SJSA1 (cell line): ENCODE measurements at regions not wholly inside any gene's neighbourhood (a gene's known extent, or its start where the extent isn't known, plus 50 kb on each side); places are given as distances from the start of the nearest gene placed in this dataset.

Experiments
- DNase-seq, 2 experiments: peaks; one replicate each; pipeline ENCODE4 v3.0.0-alpha.2; 2015 to 2020; ENCODE audit warnings: low spot score in 2 of 2, low read depth in 1 of 2
- H3K27ac ChIP-seq: fragments of 250-450 bp; sonication (Bioruptor Pico); 2 replicates; pipeline ENCODE4 v1.5.1; 2020; ENCODE audit warnings: mild to moderate bottlenecking, moderate library complexity
- H3K27me3 ChIP-seq: fragments of 250-450 bp; sonication (Bioruptor Pico); replicated peaks from 2 replicates; pipeline ENCODE4 v1.5.1; 2020; ENCODE audit warnings: mild to moderate bottlenecking, moderate library complexity
- H3K36me3 ChIP-seq: fragments of 250-450 bp; sonication (Bioruptor Pico); 2 replicates; pipeline ENCODE4 v1.5.1; 2020; ENCODE audit warnings: mild to moderate bottlenecking
- H3K4me1 ChIP-seq: fragments of 250-450 bp; sonication (Bioruptor Pico); replicated peaks from 2 replicates; pipeline ENCODE4 v1.6.1; 2021; ENCODE audit warnings: mild to moderate bottlenecking
- H3K4me3 ChIP-seq: fragments of 250-450 bp; sonication (Bioruptor Pico); 2 replicates; pipeline ENCODE4 v1.5.1; 2020; ENCODE audit warnings: mild to moderate bottlenecking
- H3K9me3 ChIP-seq: fragments of 250-450 bp; sonication (Bioruptor Pico); replicated peaks from 2 replicates; pipeline ENCODE4 v1.5.1; 2020; ENCODE audit warnings: mild to moderate bottlenecking

DNA sequence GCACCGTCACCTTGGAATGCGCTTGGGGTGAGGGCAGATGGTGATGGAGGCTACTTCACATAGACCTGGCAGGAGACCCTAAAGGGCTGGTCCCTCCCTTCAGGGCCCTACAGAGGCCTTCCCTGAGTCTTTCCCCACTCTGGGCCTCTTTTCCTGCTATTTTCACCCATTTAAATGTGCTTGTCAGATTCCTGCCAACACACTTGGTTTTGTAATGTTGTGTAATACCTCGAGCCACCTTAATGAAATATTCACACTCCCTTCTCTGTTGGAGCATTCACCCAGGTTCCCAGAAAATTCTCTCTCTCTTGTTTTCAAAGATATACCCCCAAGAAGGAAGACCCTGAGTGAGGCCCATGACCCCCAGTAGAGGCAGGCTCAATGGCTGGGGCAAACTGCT, 456.6 kb upstream of the DYNLRB2 start:
- Histone ChIP-seq H3K27me3 (no peaks in the 10 kb centered on the region), H3K9me3 (no peaks in the 10 kb centered on the region), H3K4me1 (no peaks in the 10 kb centered on the region), H3K27ac (no peak overlapping the region), H3K4me3 (no peak overlapping the region), H3K36me3 (no peaks in the 10 kb centered on the region)
- no peak for DNase-seq

DNA sequence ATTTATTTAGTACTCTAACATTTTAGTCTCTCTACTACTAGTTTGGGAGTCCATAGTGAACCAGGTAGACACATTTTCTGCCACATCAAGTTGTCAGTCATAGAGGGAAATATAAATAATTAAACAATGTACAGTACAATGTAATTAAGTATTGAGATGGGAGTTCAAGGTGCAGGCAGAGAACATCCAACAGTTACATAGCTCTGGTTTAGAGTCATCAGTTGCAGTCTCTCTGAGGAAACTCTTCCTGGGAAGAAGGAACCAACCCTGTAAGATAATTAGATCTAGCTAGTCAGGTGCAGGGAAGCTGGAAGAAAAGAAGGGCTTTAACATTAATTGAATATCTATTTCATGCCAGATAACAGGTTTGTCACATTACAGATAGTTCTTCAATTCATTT, 457.9 kb upstream of the DYNLRB2 start:
- Histone ChIP-seq H3K36me3 (no peaks in the 10 kb centered on the region), H3K4me3 (no peak overlapping the region), H3K27me3 (no peaks in the 10 kb centered on the region), H3K4me1 (no peaks in the 10 kb centered on the region), H3K27ac (no peak overlapping the region), H3K9me3 (no peaks in the 10 kb centered on the region)
- no peak for DNase-seq

DNA sequence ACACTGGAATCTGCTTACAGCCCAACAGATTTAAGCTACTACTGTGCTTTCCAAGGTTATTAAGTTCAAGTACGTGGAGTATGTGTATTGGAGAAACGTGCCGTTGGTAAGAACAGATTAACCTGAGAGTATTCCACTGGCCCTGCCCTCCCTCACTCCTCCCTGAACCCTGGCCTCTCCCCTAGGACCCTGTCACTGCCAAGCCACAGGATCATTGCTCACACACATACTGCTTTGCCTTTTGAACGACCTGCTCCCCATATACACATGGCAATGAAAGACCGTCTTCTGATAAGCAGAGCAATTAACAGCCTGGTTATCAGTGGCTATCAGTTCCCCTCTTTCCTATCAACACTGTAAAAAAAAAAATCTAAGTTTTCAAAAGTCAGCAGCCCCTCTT, 458.9 kb upstream of the DYNLRB2 start:
- no peaks in the 10 kb centered on the region for H3K9me3 ChIP-seq
- H3K27me3 ChIP-seq, result no peaks in the 10 kb centered on the region
- H3K36me3 ChIP-seq, result no peaks in the 10 kb centered on the region
- H3K4me1 ChIP-seq, result no peaks in the 10 kb centered on the region
- DNase-seq, result no peak
- no peak overlapping the region for H3K27ac ChIP-seq
- no peak overlapping the region for H3K4me3 ChIP-seq

DNA sequence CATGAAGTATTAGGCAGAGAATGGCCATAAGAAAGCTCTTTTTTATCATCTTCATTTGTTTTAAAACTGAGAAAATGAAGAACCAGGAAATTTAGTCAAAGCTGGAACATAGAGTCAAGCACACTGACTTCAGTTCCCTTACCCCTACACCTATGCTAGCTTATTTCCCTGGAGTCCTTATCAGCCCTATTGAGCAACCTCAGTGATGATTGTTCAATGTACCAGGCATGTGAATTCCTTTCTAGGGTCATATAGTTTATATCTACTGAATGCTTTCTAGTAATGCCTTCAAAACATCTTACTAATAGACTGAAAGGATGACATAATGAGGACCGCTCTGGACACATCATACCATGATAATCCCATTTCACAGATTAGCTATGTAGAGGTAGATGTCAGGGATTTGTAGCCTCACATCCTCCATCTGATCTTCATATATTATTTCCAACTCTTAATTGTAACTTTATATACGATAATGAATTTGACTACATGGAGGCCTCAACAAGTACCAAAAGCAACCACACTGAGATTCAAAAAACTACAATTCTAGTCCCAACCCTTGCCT, 460.4 kb upstream of the DYNLRB2 start:
- no peaks in the 10 kb centered on the region for H3K36me3 ChIP-seq
- no peak for DNase-seq
- H3K4me3 ChIP-seq, result no peak overlapping the region
- no peaks in the 10 kb centered on the region for H3K4me1 ChIP-seq
- no peaks in the 10 kb centered on the region for H3K27me3 ChIP-seq
- H3K27ac ChIP-seq, result no peak overlapping the region
- no peaks in the 10 kb centered on the region for H3K9me3 ChIP-seq

DNA sequence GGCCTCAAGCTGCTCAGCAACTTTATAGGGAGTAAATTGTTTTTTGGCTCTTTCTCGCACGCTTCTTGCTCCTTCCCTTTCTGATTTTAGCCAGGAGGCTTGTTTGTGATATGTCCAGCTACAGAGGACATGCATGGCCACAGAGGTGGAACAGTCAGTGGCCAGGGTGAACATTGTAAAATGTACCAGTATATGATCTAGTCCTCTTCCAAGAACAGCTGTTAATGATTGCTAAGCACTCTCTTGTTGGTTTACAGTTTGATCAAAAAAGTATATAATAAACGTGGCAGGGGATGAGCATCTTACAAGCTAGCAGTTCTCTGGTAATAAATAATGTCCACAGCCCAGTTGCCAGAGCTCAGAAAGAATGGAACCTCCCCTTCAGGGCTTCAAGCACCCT, 461.7 kb upstream of the DYNLRB2 start:
- H3K27ac ChIP-seq, result no peak overlapping the region
- H3K9me3 ChIP-seq, result no peaks in the 10 kb centered on the region
- H3K4me3 ChIP-seq, result no peak overlapping the region
- no peaks in the 10 kb centered on the region for H3K27me3 ChIP-seq
- no peak for DNase-seq
- no peaks in the 10 kb centered on the region for H3K36me3 ChIP-seq
- H3K4me1 ChIP-seq, result no peaks in the 10 kb centered on the region

DNA sequence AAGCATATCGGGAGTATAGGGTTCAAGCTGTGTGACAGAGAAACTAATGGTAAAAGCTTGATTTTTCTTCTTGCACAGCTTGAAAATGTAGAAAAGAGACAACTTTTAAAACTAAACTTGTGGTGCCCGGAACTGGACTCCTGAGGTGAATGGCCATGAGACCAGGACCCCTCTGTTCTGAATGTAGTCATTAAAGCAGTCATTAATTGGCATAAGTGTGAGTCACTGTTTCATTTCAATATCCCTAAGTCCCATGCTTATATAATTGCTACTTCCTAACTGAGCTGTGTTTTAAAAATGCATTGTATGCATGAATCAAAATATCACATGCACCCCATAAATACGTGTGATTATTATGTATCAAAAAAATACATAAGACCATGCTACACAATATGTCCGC, 463.1 kb upstream of the DYNLRB2 start:
- H3K27me3 ChIP-seq, result no peaks in the 10 kb centered on the region
- DNase-seq, result no peak
- H3K36me3 ChIP-seq, result no peaks in the 10 kb centered on the region
- no peaks in the 10 kb centered on the region for H3K4me1 ChIP-seq
- H3K9me3 ChIP-seq, result no peaks in the 10 kb centered on the region
- H3K27ac ChIP-seq, result no peak overlapping the region
- H3K4me3 ChIP-seq, result no peak overlapping the region

DNA sequence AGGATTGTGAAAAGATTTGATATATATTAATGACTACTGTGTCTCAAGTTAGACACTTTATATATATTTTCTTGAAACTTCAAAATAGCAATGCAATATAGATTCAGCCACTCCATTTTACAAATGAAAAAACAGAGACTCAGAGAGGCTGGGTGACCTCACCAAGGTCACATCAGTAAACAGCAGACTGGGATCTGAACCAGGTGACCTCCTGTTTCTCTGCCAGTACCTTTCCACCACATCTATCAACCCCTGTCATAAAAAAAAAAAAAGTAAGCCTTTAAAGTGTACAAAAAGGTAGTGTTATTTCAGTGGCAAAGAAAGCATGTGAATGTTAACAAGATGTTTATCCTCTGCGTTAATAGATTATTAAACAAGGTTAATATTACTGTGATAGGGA, 466.5 kb upstream of the DYNLRB2 start:
- no peaks in the 10 kb centered on the region for H3K27me3 ChIP-seq
- H3K27ac ChIP-seq, result no peak overlapping the region
- H3K36me3 ChIP-seq, result no peaks in the 10 kb centered on the region
- no peak overlapping the region for H3K4me3 ChIP-seq
- H3K4me1 ChIP-seq, result no peaks in the 10 kb centered on the region
- no peak for DNase-seq
- H3K9me3 ChIP-seq, result no peaks in the 10 kb centered on the region; the same call in 1 of the 2 replicates

DNA sequence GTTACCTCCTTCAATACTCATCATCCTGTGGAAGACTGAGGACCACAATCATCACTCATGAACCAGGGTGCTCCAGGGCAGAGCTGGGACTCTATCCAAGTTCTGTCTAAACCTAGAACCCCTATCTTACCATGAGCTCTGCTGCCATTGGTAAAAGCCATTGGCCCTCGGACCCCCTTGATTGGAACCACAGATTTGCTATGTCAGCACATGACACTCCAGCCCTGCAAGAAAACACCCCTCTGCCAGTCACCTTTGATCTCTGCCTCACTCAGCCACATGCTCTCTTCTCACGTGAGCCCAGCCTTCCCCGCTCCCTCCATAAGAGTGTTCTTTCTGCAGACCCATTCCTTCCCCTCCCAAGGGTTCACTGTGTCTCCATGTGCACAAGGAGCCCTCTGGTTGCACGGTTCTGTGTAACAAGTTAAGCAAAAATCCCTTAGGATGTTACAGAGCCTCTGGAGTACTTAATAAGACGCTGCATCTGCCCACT, 468.8 kb upstream of the DYNLRB2 start:
- no peaks in the 10 kb centered on the region; the same call in 1 of the 2 replicates for H3K9me3 ChIP-seq
- H3K27me3 ChIP-seq, result no peaks in the 10 kb centered on the region
- no peak for DNase-seq
- no peak overlapping the region for H3K4me3 ChIP-seq
- no peaks in the 10 kb centered on the region for H3K4me1 ChIP-seq
- no peak overlapping the region for H3K27ac ChIP-seq
- no peaks in the 10 kb centered on the region for H3K36me3 ChIP-seq

DNA sequence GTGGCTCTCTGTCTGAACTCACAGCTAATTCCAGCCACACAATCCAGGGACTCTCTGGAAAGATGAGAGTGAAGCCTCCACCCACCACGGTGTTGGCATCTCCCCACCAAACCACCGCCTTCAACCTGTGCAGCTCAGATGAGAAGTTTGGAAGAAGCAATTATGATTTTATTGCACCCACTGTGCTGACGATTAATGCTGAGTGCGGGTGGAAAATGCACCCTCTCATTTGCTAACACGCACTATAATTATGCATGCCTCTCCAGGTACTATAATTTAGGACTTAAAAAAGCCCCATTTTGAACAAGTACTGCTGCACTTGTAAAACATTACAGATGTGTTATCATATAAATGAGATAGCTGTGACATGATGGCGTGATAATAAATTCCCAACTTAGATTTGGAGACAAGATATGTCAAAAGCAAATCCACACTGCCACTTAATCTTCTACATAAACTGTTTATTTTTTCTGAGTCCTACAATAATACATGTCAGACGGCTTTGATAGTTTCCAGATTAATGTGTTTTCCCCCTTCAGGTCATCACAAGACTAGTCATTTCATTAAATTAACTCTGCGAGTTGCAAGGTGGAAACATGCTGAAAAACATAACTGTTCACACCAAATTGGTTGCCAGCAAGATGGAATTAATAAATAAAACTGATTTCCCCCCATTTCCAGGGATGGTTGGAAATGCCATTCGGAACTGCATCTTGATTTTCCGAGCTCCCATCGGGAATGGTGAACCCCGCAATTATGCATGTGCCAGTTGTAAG, 466.5 kb upstream of the MAF start:
- no peak overlapping the region for H3K4me3 ChIP-seq
- no peaks in the 10 kb centered on the region; the same call in 1 of the 2 replicates for H3K9me3 ChIP-seq
- DNase-seq, result no peak
- H3K4me1 ChIP-seq, result no peaks in the 10 kb centered on the region; the same call in 1 of the 2 replicates
- H3K27me3 ChIP-seq, result no peaks in the 10 kb centered on the region
- no peak overlapping the region for H3K27ac ChIP-seq
- no peaks in the 10 kb centered on the region for H3K36me3 ChIP-seq

DNA sequence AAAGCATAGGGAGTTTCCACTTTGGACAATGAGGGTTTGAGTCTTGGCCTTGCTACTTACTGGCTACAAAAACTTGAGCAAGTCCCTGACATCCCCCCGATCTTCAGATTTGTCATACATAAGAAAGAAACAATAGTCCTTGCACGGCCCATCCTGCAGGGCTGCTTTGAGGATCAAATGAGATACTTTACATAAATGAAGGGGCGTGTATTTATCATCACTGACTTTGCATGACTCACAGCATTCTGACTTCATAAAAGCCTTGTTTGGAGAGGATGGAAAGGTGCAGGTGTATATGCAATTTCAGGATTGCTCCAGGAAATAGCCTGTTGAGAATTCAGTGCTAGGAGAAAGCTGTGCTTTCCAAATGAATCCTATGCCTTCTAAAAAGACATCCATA, 465.0 kb upstream of the MAF start:
- Histone ChIP-seq H3K36me3 (no peaks in the 10 kb centered on the region), H3K27ac (no peak overlapping the region), H3K4me1 (no peaks in the 10 kb centered on the region; the same call in 1 of the 2 replicates), H3K9me3 (no peaks in the 10 kb centered on the region; the same call in 1 of the 2 replicates), H3K27me3 (no peaks in the 10 kb centered on the region), H3K4me3 (no peak overlapping the region)
- no peak for DNase-seq

DNA sequence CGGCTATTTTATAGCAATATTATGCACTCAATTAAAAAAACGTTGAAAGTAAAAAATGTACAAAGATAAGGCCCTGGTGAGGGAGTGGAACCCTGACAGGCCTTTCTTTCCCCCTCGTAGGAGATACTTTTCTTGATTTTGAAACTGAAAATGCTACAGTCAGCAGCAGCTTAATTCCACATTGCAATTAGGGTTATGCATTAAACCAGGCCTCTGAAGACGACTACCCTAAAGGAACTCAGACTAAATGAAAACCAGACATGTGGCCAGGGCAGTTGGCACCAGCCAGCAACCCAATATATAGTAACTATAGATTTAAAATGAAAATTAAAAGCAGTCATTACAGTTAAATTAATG, 463.2 kb upstream of the MAF start:
- H3K27me3 ChIP-seq, result no peaks in the 10 kb centered on the region
- no peak overlapping the region for H3K27ac ChIP-seq
- no peaks in the 10 kb centered on the region for H3K36me3 ChIP-seq
- DNase-seq, result no peak
- H3K4me1 ChIP-seq, result no peaks in the 10 kb centered on the region; the same call in 1 of the 2 replicates
- no peaks in the 10 kb centered on the region for H3K9me3 ChIP-seq
- no peak overlapping the region for H3K4me3 ChIP-seq

DNA sequence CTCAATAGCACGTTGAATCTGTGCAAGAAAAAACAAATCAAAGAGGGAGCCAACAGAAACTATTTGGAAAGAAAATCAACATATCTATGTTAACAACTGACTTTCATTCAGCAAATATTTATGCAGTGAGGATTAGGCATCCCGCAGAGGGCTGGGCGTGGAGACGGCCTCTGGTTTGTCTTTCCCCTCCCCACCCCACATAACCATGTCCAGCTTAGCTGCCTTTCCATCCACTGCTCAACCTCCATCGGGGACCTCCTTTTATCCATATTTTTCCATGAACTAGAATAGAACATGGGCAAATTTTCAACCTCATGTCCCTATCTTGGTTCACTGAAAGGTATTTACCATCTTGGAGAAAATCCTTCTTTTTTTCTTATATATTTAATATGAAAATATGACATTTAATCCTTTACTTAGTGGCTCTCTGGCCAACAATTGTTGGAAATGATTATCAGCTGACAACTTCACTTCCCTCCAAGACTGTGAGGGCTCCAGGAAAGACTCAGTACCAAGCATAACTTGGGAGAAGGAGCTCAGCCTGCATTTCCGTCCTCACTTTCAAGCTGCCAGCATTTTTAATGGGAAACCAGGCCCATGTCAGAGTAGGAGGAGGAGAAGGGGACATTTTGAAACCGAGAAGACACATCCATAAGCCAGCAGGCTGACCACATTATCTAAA, 462.6 kb upstream of the MAF start:
- Histone ChIP-seq H3K4me1 (no peaks in the 10 kb centered on the region; the same call in 1 of the 2 replicates), H3K4me3 (no peak overlapping the region), H3K27me3 (no peaks in the 10 kb centered on the region), H3K36me3 (no peaks in the 10 kb centered on the region), H3K9me3 (no peaks in the 10 kb centered on the region), H3K27ac (no peak overlapping the region)
- peak in 1 of 2 experiments; percentile 11 for DNase-seq

DNA sequence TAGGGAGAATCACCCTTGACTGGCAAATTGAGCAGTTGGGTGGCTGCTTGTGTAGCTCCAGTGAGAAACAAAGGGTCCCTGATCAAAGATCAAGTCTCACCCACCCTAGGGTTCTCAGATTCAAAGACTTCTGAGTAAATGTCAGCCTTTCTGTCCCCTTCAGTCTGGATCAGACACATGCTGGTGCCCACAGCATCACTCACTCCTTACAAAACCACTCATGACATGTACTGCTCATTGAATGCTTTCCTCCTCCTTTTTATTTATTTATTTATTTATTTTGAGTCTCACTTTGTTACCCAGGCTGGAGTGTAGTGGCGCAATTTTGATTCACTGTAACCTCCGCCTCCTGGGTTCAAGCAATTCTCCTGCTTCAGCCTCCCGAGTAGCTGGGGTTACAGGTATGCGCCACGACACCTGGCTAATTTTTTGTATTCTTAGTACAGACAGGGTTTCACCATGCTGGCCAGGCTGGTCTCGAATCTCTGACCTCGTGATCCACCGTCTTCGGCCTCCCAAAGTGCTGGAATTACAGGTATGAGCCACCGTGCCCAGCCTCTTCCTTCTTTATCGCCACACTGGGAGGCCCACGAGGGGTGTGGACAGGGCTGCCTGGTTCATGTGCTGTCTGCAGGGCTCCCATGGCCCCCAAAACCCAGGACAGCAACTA, 462.0 kb upstream of the MAF start:
- DNase-seq, result no peak
- H3K9me3 ChIP-seq, result no peaks in the 10 kb centered on the region
- no peaks in the 10 kb centered on the region; the same call in 1 of the 2 replicates for H3K4me1 ChIP-seq
- no peak overlapping the region for H3K4me3 ChIP-seq
- no peaks in the 10 kb centered on the region for H3K27me3 ChIP-seq
- H3K27ac ChIP-seq, result no peak overlapping the region
- H3K36me3 ChIP-seq, result no peaks in the 10 kb centered on the region

DNA sequence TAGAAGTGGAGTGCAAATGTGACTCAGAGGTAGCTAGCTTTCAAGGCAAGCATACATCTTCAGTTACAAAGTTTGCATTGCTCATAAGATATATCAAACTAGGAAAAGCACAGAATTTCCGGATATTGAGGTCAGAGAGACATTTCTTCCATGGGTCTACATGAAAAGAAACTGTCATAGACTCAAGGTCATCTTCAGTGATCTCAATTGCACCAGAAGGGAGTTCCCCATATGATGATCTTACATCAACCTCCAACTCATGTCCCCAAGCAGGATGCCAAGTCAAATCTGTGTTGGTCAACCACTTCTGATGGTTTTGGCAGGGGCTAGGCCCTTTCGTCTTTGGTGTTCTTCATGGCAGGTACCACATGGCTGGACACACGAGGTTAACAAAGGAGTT, 459.9 kb upstream of the MAF start:
- Histone ChIP-seq H3K4me1 (no peaks in the 10 kb centered on the region; the same call in 1 of the 2 replicates), H3K9me3 (no peaks in the 10 kb centered on the region), H3K36me3 (no peaks in the 10 kb centered on the region), H3K4me3 (no peak overlapping the region), H3K27me3 (0 out of 2 replicates have a peak, but pooled peaks cover 3% of the 10 kb centered on the region), H3K27ac (no peak overlapping the region)
- no peak for DNase-seq
